ENCODE measurements at regions not wholly inside any gene's neighbourhood (a gene's known extent, or its start where the extent isn't known, plus 50 kb on each side); places are given as distances from the start of the nearest gene placed in this dataset.
A peak's percentile ranks its signal among the peaks of the same experiment; 100 is the strongest.

GRCh38 chr14:89473989-89474388 lies 57.0 kb upstream of the FOXN3 start:
- Histone ChIP-seq H3K27me3 (ENCODE audit: insufficient read depth, low read length) (no peaks in the 10 kb centered on the region), H3K9ac (ENCODE audit: low read length) (no peak overlapping the region), H3K4me1 (ENCODE audit: insufficient read depth, low read length) (peaks cover 7% of the 10 kb centered on the region), H3K9me3 (ENCODE audit: insufficient read depth, low read depth, low read length) (no peaks in the 10 kb centered on the region), H3K79me2 (ENCODE audit: insufficient read depth, low read length) (peaks cover 2% of the 10 kb centered on the region), H4K20me1 (ENCODE audit: insufficient read depth, low read length) (no peaks in the 10 kb centered on the region), H3K27ac (ENCODE audit: low read depth, low read length) (no peak overlapping the region), H3K4me2 (ENCODE audit: low read length) (no peak overlapping the region), H3K4me3 (ENCODE audit: insufficient read depth, low read depth, low read length) (no peak overlapping the region), H2AFZ (ENCODE audit: low read depth, low read length) (no peak overlapping the region), H3K36me3 (ENCODE audit: insufficient read depth, low read length) (no peaks in the 10 kb centered on the region)
- H3K4me3 Mint-ChIP-seq (ENCODE audit: unreplicated experiment), result no peak overlapping the region
- DNase-seq (ENCODE audit: low read depth) (peak; percentile 61), FAIRE-seq (no peak)
- TF ChIP-seq EZH2 (IDR thresholded peaks at IDR 0.05; ENCODE audit: insufficient read depth, low read length), result no peak
- TF ChIP-seq CTCF (IDR thresholded peaks at IDR 0.05; ENCODE audit: insufficient read depth, low read depth, low read length), result no peak
- peaks cover 9% of the 10 kb centered on the region for H3K4me1 Mint-ChIP-seq (ENCODE audit: low read depth, unreplicated experiment)
- H3K36me3 Mint-ChIP-seq (ENCODE audit: low read depth, unreplicated experiment), result peaks cover 16% of the 10 kb centered on the region
- H3K9me3 Mint-ChIP-seq (ENCODE audit: unreplicated experiment), result peaks cover 6% of the 10 kb centered on the region
- H3K27me3 Mint-ChIP-seq (ENCODE audit: low read depth, unreplicated experiment), result no peaks in the 10 kb centered on the region
- H3K27ac Mint-ChIP-seq (ENCODE audit: unreplicated experiment), result no peak overlapping the region

- H3K36me3 ChIP-seq (ENCODE audit: insufficient read depth, low read length), result no peaks in the 10 kb centered on the region
- H4K20me1 ChIP-seq (ENCODE audit: insufficient read depth, low read length), result no peaks in the 10 kb centered on the region
- peaks cover 7% of the 10 kb centered on the region for H3K4me1 ChIP-seq (ENCODE audit: insufficient read depth, low read length)
- TF ChIP-seq CTCF (IDR thresholded peaks at IDR 0.05; ENCODE audit: insufficient read depth, low read depth, low read length) (no peak), EZH2 (IDR thresholded peaks at IDR 0.05; ENCODE audit: insufficient read depth, low read length) (no peak)
- DNase-seq (ENCODE audit: low read depth) (no peak), FAIRE-seq (no peak)
- H3K27me3 ChIP-seq (ENCODE audit: insufficient read depth, low read length), result no peaks in the 10 kb centered on the region
- H3K9ac ChIP-seq (ENCODE audit: low read length), result no peak overlapping the region
- H2AFZ ChIP-seq (ENCODE audit: low read depth, low read length), result no peak overlapping the region
- no peak overlapping the region for H3K4me3 ChIP-seq (ENCODE audit: insufficient read depth, low read depth, low read length)
- H3K4me3 Mint-ChIP-seq (ENCODE audit: unreplicated experiment), result no peak overlapping the region
- H3K9me3 Mint-ChIP-seq (ENCODE audit: unreplicated experiment), result peaks cover 6% of the 10 kb centered on the region
- H3K9me3 ChIP-seq (ENCODE audit: insufficient read depth, low read depth, low read length), result no peaks in the 10 kb centered on the region
- H3K4me1 Mint-ChIP-seq (ENCODE audit: low read depth, unreplicated experiment), result peaks cover 9% of the 10 kb centered on the region
- no peak overlapping the region for H3K4me2 ChIP-seq (ENCODE audit: low read length)
- H3K79me2 ChIP-seq (ENCODE audit: insufficient read depth, low read length), result peaks cover 2% of the 10 kb centered on the region
- H3K27me3 Mint-ChIP-seq (ENCODE audit: low read depth, unreplicated experiment), result no peaks in the 10 kb centered on the region
- H3K36me3 Mint-ChIP-seq (ENCODE audit: low read depth, unreplicated experiment), result peaks cover 15% of the 10 kb centered on the region
- no peak overlapping the region for H3K27ac Mint-ChIP-seq (ENCODE audit: unreplicated experiment)
- no peak overlapping the region for H3K27ac ChIP-seq (ENCODE audit: low read depth, low read length)
Measured at GRCh38 chr14:89473569-89473968, 56.5 kb upstream of the FOXN3 start.

- Mint-ChIP-seq H3K27ac (ENCODE audit: unreplicated experiment) (peak overlapping the region; percentile 4), H3K9me3 (ENCODE audit: unreplicated experiment) (peaks cover 3% of the 10 kb centered on the region), H3K4me3 (ENCODE audit: unreplicated experiment) (no peak overlapping the region), H3K36me3 (ENCODE audit: low read depth, unreplicated experiment) (peaks cover 11% of the 10 kb centered on the region), H3K4me1 (ENCODE audit: low read depth, unreplicated experiment) (peaks cover 5% of the 10 kb centered on the region), H3K27me3 (ENCODE audit: low read depth, unreplicated experiment) (no peaks in the 10 kb centered on the region)
- Histone ChIP-seq H3K27me3 (ENCODE audit: insufficient read depth, low read length) (no peaks in the 10 kb centered on the region), H3K36me3 (ENCODE audit: insufficient read depth, low read length) (no peaks in the 10 kb centered on the region), H3K9ac (ENCODE audit: low read length) (no peak overlapping the region), H2AFZ (ENCODE audit: low read depth, low read length) (no peak overlapping the region), H4K20me1 (ENCODE audit: insufficient read depth, low read length) (peaks cover 4% of the 10 kb centered on the region), H3K4me1 (ENCODE audit: insufficient read depth, low read length) (peaks cover 7% of the 10 kb centered on the region), H3K9me3 (ENCODE audit: insufficient read depth, low read depth, low read length) (no peaks in the 10 kb centered on the region), H3K4me2 (ENCODE audit: low read length) (no peak overlapping the region), H3K79me2 (ENCODE audit: insufficient read depth, low read length) (peaks cover 2% of the 10 kb centered on the region), H3K4me3 (ENCODE audit: insufficient read depth, low read depth, low read length) (no peak overlapping the region), H3K27ac (ENCODE audit: low read depth, low read length) (no peak overlapping the region)
- DNase-seq (ENCODE audit: low read depth) (no peak), FAIRE-seq (no peak)
- TF ChIP-seq CTCF (IDR thresholded peaks at IDR 0.05; ENCODE audit: insufficient read depth, low read depth, low read length) (no peak), EZH2 (IDR thresholded peaks at IDR 0.05; ENCODE audit: insufficient read depth, low read length) (no peak)
Measured at GRCh38 chr14:89470401-89470800, 53.4 kb upstream of the FOXN3 start.
